ENCODE measurements at regions not wholly inside any gene's neighbourhood (a gene's known extent, or its start where the extent isn't known, plus 50 kb on each side); places are given as distances from the start of the nearest gene placed in this dataset.
A peak's percentile ranks its signal among the peaks of the same experiment; 100 is the strongest.

- intact Hi-C loops (cut with micrococcal nuclease), result no loop called here
Observed at GRCh38 chr10:128336401-128336800, 210.2 kb upstream of the MKI67 start.

GRCh38 chr10:128337860-128338378 lies 211.7 kb upstream of the MKI67 start:
- no peak for DNase-seq
- Mint-ChIP-seq H3K9me3 (peaks cover 0 to 2% (median 0%) of the 10 kb centered on the region in 8 donors), H3K4me3 (no peak overlapping the region)

More at GRCh38 chr10:128336401-128336800, 210.2 kb upstream of the MKI67 start:
- no peak overlapping the region for H3K27ac ChIP-seq (ENCODE audit: low read depth, low read length)
- no peaks in the 10 kb centered on the region for H3K27me3 ChIP-seq (ENCODE audit: insufficient read depth, low read length)
- CTCF ChIA-PET (ENCODE audit: partially characterized antibody), result no interaction called here
- H3K4me3 Mint-ChIP-seq, result no peak overlapping the region
- no peak overlapping the region for H3K27ac Mint-ChIP-seq
- POLR2A ChIA-PET (ENCODE audit: partially characterized antibody), result no interaction called here
- H3K27me3 Mint-ChIP-seq, result peaks cover 5 to 6% of the 10 kb centered on the region in 2 donors
- H3K9me3 ChIP-seq (ENCODE audit: control insufficient read depth in 1 of 2, low read length in 2 of 2), result no peaks in the 10 kb centered on the region
- DNase-seq, result no peak
- no peaks in the 10 kb centered on the region for H3K36me3 Mint-ChIP-seq
- no peak overlapping the region for H3K4me3 ChIP-seq (ENCODE audit: low read length in 2 of 2)
- H3K4me1 ChIP-seq (ENCODE audit: insufficient read depth, low read length), result no peaks in the 10 kb centered on the region
- H3K4me1 Mint-ChIP-seq, result no peaks in the 10 kb centered on the region
- H3K9me3 Mint-ChIP-seq, result peaks cover 0 to 5% (median 0%) of the 10 kb centered on the region in 8 donors
- no peaks in the 10 kb centered on the region for H3K36me3 ChIP-seq (ENCODE audit: insufficient read depth, low read length)

GRCh38 chr10:128338951-128339350 lies 212.7 kb upstream of the MKI67 start:
- Histone ChIP-seq H3K27ac (ENCODE audit: low read depth, low read length) (no peak overlapping the region), H3K27me3 (ENCODE audit: insufficient read depth, low read length) (no peaks in the 10 kb centered on the region), H3K36me3 (ENCODE audit: insufficient read depth, low read length) (no peaks in the 10 kb centered on the region), H3K4me1 (ENCODE audit: insufficient read depth, low read length) (no peaks in the 10 kb centered on the region), H3K9me3 (ENCODE audit: control insufficient read depth in 1 of 2, low read length in 2 of 2) (no peaks in the 10 kb centered on the region), H3K4me3 (ENCODE audit: low read length in 2 of 2) (no peak overlapping the region)
- peaks cover 0 to 2% (median 0%) of the 10 kb centered on the region in 8 donors for H3K9me3 Mint-ChIP-seq
- no peaks in the 10 kb centered on the region for H3K4me1 Mint-ChIP-seq
- no peak for DNase-seq
- H3K27me3 Mint-ChIP-seq, result peaks cover 5 to 6% of the 10 kb centered on the region in 2 donors
- H3K4me3 Mint-ChIP-seq, result no peak overlapping the region
- no peaks in the 10 kb centered on the region for H3K36me3 Mint-ChIP-seq
- ChIA-PET POLR2A (ENCODE audit: partially characterized antibody) (no interaction called here), CTCF (ENCODE audit: partially characterized antibody) (no interaction called here)
- intact Hi-C loops (cut with micrococcal nuclease), result no loop called here
- H3K27ac Mint-ChIP-seq, result no peak overlapping the region

More at GRCh38 chr10:128337860-128338378, 211.7 kb upstream of the MKI67 start:
- CTCF ChIA-PET (ENCODE audit: partially characterized antibody), result no interaction called here
- H3K27ac ChIP-seq (ENCODE audit: low read depth, low read length), result no peak overlapping the region
- POLR2A ChIA-PET (ENCODE audit: partially characterized antibody), result no interaction called here
- H3K36me3 ChIP-seq (ENCODE audit: insufficient read depth, low read length), result no peaks in the 10 kb centered on the region
- Mint-ChIP-seq H3K27ac (peak overlapping the region in 1 of 7 donors; percentile 48), H3K27me3 (peaks cover 5 to 6% of the 10 kb centered on the region in 2 donors), H3K4me1 (no peaks in the 10 kb centered on the region), H3K36me3 (no peaks in the 10 kb centered on the region)
- no peaks in the 10 kb centered on the region for H3K9me3 ChIP-seq (ENCODE audit: control insufficient read depth in 1 of 2, low read length in 2 of 2)
- no peaks in the 10 kb centered on the region for H3K4me1 ChIP-seq (ENCODE audit: insufficient read depth, low read length)
- intact Hi-C loops (cut with micrococcal nuclease), result no loop called here
- no peaks in the 10 kb centered on the region for H3K27me3 ChIP-seq (ENCODE audit: insufficient read depth, low read length)
- H3K4me3 ChIP-seq (ENCODE audit: low read length in 2 of 2), result no peak overlapping the region

- ChIA-PET CTCF (ENCODE audit: partially characterized antibody) (no interaction called here), POLR2A (ENCODE audit: partially characterized antibody) (no interaction called here)
- no peaks in the 10 kb centered on the region for H3K4me1 ChIP-seq (ENCODE audit: insufficient read depth, low read length)
- no peak overlapping the region for H3K27ac Mint-ChIP-seq
- DNase-seq, result no peak
- no peaks in the 10 kb centered on the region for H3K36me3 Mint-ChIP-seq
- no peak overlapping the region for H3K27ac ChIP-seq (ENCODE audit: low read depth, low read length)
- intact Hi-C loops (cut with micrococcal nuclease), result no loop called here
- H3K9me3 ChIP-seq (ENCODE audit: control insufficient read depth in 1 of 2, low read length in 2 of 2), result no peaks in the 10 kb centered on the region
- H3K27me3 Mint-ChIP-seq, result peaks cover 5 to 8% of the 10 kb centered on the region in 2 donors
- peaks cover 0 to 2% (median 0%) of the 10 kb centered on the region in 8 donors for H3K9me3 Mint-ChIP-seq
- H3K27me3 ChIP-seq (ENCODE audit: insufficient read depth, low read length), result no peaks in the 10 kb centered on the region
- no peak overlapping the region for H3K4me3 ChIP-seq (ENCODE audit: low read length in 2 of 2)
- H3K4me1 Mint-ChIP-seq, result no peaks in the 10 kb centered on the region
- no peak overlapping the region for H3K4me3 Mint-ChIP-seq
- H3K36me3 ChIP-seq (ENCODE audit: insufficient read depth, low read length), result no peaks in the 10 kb centered on the region
Observed at GRCh38 chr10:128339753-128340152, 213.5 kb upstream of the MKI67 start.

- H3K4me3 Mint-ChIP-seq, result no peak overlapping the region
- H3K27me3 Mint-ChIP-seq, result peaks cover 4 to 8% of the 10 kb centered on the region in 2 donors
- H3K36me3 Mint-ChIP-seq, result no peaks in the 10 kb centered on the region
- no peaks in the 10 kb centered on the region for H3K9me3 Mint-ChIP-seq
- DNase-seq, result no peak
- H3K27ac ChIP-seq (ENCODE audit: low read depth, low read length), result no peak overlapping the region
- no peaks in the 10 kb centered on the region for H3K36me3 ChIP-seq (ENCODE audit: insufficient read depth, low read length)
- no peaks in the 10 kb centered on the region for H3K9me3 ChIP-seq (ENCODE audit: control insufficient read depth in 1 of 2, low read length in 2 of 2)
- no peak overlapping the region for H3K27ac Mint-ChIP-seq
- intact Hi-C loops (cut with micrococcal nuclease), result no loop called here
- H3K4me1 Mint-ChIP-seq, result no peaks in the 10 kb centered on the region
- CTCF ChIA-PET (ENCODE audit: partially characterized antibody), result no interaction called here
- H3K4me3 ChIP-seq (ENCODE audit: low read length in 2 of 2), result no peak overlapping the region
- no peaks in the 10 kb centered on the region for H3K27me3 ChIP-seq (ENCODE audit: insufficient read depth, low read length)
- no peaks in the 10 kb centered on the region for H3K4me1 ChIP-seq (ENCODE audit: insufficient read depth, low read length)
- POLR2A ChIA-PET (ENCODE audit: partially characterized antibody), result no interaction called here
Observed at GRCh38 chr10:128345353-128345752, 219.1 kb upstream of the MKI67 start.

GRCh38 chr10:128360783-128361182 lies 234.6 kb upstream of the MKI67 start:
- CTCF ChIA-PET (ENCODE audit: partially characterized antibody), result no interaction called here
- intact Hi-C loops (cut with micrococcal nuclease), result no loop called here
- no peaks in the 10 kb centered on the region for H3K4me1 Mint-ChIP-seq
- no peak overlapping the region for H3K4me3 Mint-ChIP-seq
- no peaks in the 10 kb centered on the region for H3K36me3 ChIP-seq (ENCODE audit: insufficient read depth, low read length)
- POLR2A ChIA-PET (ENCODE audit: partially characterized antibody), result no interaction called here
- no peaks in the 10 kb centered on the region for H3K36me3 Mint-ChIP-seq
- H3K4me1 ChIP-seq (ENCODE audit: insufficient read depth, low read length), result no peaks in the 10 kb centered on the region
- H3K27ac Mint-ChIP-seq, result no peak overlapping the region
- no peak for DNase-seq
- H3K4me3 ChIP-seq (ENCODE audit: low read length in 2 of 2), result no peak overlapping the region
- H3K9me3 Mint-ChIP-seq, result peaks cover 0 to 22% (median 5%) of the 10 kb centered on the region in 8 donors
- peaks cover 4 to 14% of the 10 kb centered on the region in 2 donors for H3K27me3 Mint-ChIP-seq
- H3K9me3 ChIP-seq (ENCODE audit: control insufficient read depth in 1 of 2, low read length in 2 of 2), result no peaks in the 10 kb centered on the region
- no peaks in the 10 kb centered on the region for H3K27me3 ChIP-seq (ENCODE audit: insufficient read depth, low read length)
- no peak overlapping the region for H3K27ac ChIP-seq (ENCODE audit: low read depth, low read length)

- Histone ChIP-seq H3K9me3 (ENCODE audit: control insufficient read depth in 1 of 2, low read length in 2 of 2) (no peaks in the 10 kb centered on the region), H3K27me3 (ENCODE audit: insufficient read depth, low read length) (no peaks in the 10 kb centered on the region), H3K36me3 (ENCODE audit: insufficient read depth, low read length) (no peaks in the 10 kb centered on the region), H3K4me1 (ENCODE audit: insufficient read depth, low read length) (no peaks in the 10 kb centered on the region), H3K4me3 (ENCODE audit: low read length in 2 of 2) (no peak overlapping the region), H3K27ac (ENCODE audit: low read depth, low read length) (no peak overlapping the region)
- Mint-ChIP-seq H3K4me1 (no peaks in the 10 kb centered on the region), H3K27ac (no peak overlapping the region), H3K9me3 (peaks cover 0 to 22% (median 5%) of the 10 kb centered on the region in 8 donors), H3K36me3 (no peaks in the 10 kb centered on the region), H3K4me3 (no peak overlapping the region), H3K27me3 (peaks cover 4 to 15% of the 10 kb centered on the region in 2 donors)
- CTCF ChIA-PET (ENCODE audit: partially characterized antibody), result no interaction called here
- DNase-seq, result no peak
- intact Hi-C loops (cut with micrococcal nuclease), result no loop called here
- POLR2A ChIA-PET (ENCODE audit: partially characterized antibody), result no interaction called here
Observed at GRCh38 chr10:128361487-128361886, 235.3 kb upstream of the MKI67 start.

GRCh38 chr10:128362514-128362913 lies 236.3 kb upstream of the MKI67 start:
- H3K27me3 Mint-ChIP-seq, result peaks cover 4 to 13% of the 10 kb centered on the region in 2 donors
- H3K4me1 Mint-ChIP-seq, result no peaks in the 10 kb centered on the region
- Histone ChIP-seq H3K27ac (ENCODE audit: low read depth, low read length) (no peak overlapping the region), H3K27me3 (ENCODE audit: insufficient read depth, low read length) (no peaks in the 10 kb centered on the region), H3K36me3 (ENCODE audit: insufficient read depth, low read length) (no peaks in the 10 kb centered on the region), H3K4me3 (ENCODE audit: low read length in 2 of 2) (no peak overlapping the region), H3K4me1 (ENCODE audit: insufficient read depth, low read length) (no peaks in the 10 kb centered on the region), H3K9me3 (ENCODE audit: control insufficient read depth in 1 of 2, low read length in 2 of 2) (no peaks in the 10 kb centered on the region)
- no peak overlapping the region for H3K4me3 Mint-ChIP-seq
- peaks cover 0 to 13% (median 4%) of the 10 kb centered on the region in 8 donors for H3K9me3 Mint-ChIP-seq
- H3K27ac Mint-ChIP-seq, result no peak overlapping the region
- POLR2A ChIA-PET (ENCODE audit: partially characterized antibody), result no interaction called here
- DNase-seq, result no peak
- intact Hi-C loops (cut with micrococcal nuclease), result no loop called here
- no peaks in the 10 kb centered on the region for H3K36me3 Mint-ChIP-seq
- CTCF ChIA-PET (ENCODE audit: partially characterized antibody), result no interaction called here

All from CD4-positive, alpha-beta memory T cell (primary cell).